Neural progenitor cell (in vitro differentiated cells): ENCODE measurements at regions not wholly inside any gene's neighbourhood (a gene's known extent, or its start where the extent isn't known, plus 50 kb on each side); places are given as distances from the start of the nearest gene placed in this dataset.

Source experiments
- CTCF ChIP-seq: fragments of 200-600 bp; sonication (generic); IDR thresholded peaks from 2 replicates; pipeline ENCODE4 v1.5.1; 2017; ENCODE audit warnings: antibody characterized with exemption, mild to moderate bottlenecking
- EZH2 ChIP-seq: fragments of 200-600 bp; sonication (generic); IDR thresholded peaks from 2 replicates; pipeline ENCODE4 v1.6.1; 2017; ENCODE audit warnings: antibody characterized with exemption, mild to moderate bottlenecking, moderate library complexity
- EZH2phosphoT487 ChIP-seq: fragments of 200-600 bp; sonication (generic); IDR thresholded peaks from 2 replicates; pipeline ENCODE4 v1.6.1; 2017; ENCODE audit warnings: antibody characterized with exemption

GRCh38 chr6:103729658-103730057 lies 1130.1 kb downstream of the HACE1 start:
- TF ChIP-seq EZH2, result no peak
- TF ChIP-seq CTCF, result peak; percentile 19
- TF ChIP-seq EZH2phosphoT487, result no peak
